HG03469 (cell line): ENCODE measurements at regions not wholly inside any gene's neighbourhood (a gene's known extent, or its start where the extent isn't known, plus 50 kb on each side); places are given as distances from the start of the nearest gene placed in this dataset.

Source experiments
- ATAC-seq: cut with Tn5 transposase; IDR thresholded peaks from one replicate; pipeline ENCODE4 v1.9.1; 2021; ENCODE audit warnings: mild to moderate bottlenecking, moderate library complexity, moderate number of reproducible peaks; ENCODE audit not compliant: unreplicated experiment

DNA sequence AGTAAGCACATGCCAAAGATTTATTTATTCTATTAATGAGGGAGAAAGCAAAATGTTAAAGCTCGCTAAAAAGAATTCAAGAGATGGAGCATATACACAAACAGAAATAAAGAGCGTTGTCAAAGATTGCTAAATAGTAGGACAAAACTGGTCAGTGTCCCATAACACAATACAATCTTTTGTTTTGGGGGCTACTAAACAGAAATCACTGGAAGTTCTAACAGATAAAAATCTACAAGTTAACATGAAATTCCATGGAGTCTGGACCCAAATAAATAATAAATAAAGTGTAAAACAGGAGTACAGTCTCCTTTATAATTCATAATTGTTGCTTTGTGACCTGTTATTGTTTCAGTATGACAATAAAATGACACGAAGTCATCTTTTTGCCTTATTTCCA lies 115.2 kb upstream of the CNTNAP4 start:
- ATAC-seq, result no peak

DNA sequence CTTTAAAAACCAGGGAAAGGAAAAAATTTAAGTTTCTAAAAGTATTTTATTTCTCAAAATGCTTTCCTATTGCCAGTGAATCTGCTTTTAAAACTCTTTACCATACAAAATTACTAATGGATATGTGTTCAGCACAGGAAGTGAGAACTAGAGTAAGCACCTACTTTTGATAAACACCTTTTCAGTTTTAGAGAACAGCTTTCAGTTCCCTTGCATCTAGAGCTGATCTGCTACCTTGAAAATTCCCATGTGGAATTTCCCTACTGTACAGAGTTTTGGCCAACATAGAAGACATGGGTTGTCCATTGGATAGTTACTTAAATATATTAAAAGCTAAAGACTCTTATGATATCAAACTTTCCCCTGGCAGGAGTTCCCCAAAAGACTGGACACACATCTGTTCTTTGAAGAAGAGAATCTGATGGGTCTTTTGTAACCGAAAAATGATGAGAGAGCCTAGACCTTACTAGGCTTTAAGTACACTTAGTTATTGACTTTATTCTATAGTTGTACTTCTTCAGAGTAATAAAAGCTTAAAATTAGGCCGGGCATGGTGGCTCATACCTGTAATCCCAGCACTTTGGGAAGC lies 112.1 kb upstream of the CNTNAP4 start:
- no peak for ATAC-seq

DNA sequence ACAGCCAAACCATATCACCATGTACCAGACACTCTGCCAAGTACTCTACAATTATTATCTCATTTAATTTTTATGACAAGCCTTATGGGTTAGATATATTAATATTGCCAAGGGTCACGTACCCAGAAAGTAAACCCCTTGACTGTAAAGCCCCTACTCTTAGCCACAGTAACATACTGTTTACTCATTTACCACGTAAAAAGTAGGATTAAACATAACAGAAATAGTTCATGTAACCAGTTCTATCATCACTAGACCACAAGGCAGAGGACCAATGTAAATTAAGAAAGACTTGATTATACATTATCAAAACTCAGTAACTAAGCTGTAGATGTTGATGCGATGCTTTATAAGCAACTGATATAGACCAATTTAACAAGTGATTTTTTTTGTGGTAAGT lies 101.5 kb upstream of the CNTNAP4 start:
- no peak for ATAC-seq

DNA sequence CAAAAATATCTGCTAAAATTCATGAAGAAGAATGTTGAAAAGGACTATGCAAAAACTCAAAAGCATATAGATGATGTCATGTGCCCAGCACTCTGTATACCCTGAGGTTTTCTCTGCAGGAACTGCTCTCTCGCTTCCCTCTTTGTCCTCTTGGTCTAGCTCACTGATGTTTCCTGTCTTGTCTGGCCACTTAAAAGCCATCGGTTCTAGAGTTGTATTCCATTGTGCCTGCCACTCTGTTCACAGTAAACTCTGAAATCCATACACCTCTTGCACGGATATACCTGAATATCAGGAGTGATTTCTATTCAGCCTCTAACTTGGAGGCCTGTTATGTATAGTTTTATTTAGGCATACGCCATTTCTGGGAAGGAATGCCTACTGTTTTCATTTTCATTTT lies 101.0 kb upstream of the CNTNAP4 start:
- ATAC-seq, result peak; percentile 69

DNA sequence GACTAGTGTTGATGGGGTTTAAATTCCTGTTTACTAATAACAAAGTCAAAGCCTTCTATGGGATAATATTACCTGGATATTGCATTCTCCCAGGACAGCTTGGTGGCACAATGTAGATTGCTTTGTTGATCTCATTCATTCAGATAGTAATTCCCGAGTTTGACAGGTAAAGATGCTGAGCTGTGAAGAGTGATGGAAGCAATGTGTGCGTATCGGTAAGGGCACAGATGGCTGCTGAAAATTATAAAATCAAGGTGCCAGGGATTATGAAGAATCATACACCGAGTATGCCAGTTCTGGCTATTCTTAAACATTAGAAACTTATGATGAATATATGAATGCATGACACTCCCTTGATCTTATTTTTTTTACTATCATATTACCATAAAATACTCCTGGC lies 100.6 kb upstream of the CNTNAP4 start:
- ATAC-seq, result no peak

DNA sequence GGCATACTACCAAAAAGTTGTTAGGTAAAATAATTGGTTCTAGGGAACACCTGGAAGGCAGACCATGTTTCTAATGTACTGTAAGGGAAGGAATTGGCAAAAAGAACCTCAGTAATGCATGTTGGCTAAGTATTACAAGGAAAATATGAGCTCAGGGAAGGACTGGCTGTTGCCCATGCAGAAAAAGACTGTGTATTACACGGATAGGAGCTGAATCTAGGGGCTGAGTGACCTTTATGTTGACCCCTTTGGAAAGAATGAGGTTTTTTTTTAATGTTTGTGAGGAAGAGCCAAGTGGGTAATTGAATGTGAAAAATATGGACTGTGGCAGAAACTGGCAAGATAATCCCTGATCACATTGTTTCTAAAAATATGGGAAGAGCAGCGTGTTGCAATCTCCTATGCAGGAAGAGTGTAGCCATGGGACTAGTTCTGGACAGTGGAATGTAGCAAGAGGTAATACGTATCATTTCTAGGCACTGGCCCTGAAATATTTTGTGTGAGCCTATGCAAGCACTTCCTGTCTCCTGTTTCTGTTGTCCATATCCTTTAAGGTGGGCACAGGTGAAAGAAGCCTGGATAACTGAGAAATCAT lies 95.1 kb upstream of the CNTNAP4 start:
- no peak for ATAC-seq

DNA sequence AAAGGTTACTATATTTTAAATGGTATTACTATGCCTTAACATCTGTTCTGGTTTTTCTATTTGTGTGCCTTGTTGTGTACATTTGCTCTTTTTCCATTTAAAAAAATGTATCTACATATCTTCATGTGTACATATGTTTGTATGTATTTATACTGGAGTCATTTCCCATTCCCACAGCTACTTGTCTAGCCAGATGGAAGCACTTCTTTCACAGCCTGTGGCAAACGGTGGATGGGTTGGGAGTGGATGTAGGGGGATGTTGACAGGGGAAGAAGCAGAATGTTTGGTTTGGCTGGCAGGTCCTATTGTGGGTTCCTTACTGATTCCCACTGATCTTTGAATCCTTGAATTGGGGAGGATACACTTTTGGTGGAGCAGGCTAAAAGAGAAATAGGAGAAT lies 93.6 kb upstream of the CNTNAP4 start:
- no peak for ATAC-seq

DNA sequence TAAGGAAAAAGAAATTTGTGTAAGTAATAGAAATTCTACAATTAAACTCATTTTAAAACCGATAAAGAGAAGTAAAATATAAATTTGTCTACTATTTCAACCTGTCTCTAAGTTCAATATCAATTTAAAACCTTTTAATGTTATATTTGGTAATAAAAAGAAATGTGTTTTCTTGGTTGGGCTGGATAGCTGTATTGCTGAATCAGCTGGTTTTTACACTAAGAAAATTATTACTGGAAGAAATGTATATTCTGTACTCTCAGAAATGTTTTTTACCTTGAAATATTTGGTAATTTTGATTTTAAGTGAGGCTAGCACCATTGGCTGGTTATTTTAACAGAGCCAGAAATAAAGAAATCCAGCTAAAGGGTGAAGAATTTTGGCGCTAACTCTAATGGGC lies 87.1 kb upstream of the CNTNAP4 start:
- ATAC-seq, result no peak

DNA sequence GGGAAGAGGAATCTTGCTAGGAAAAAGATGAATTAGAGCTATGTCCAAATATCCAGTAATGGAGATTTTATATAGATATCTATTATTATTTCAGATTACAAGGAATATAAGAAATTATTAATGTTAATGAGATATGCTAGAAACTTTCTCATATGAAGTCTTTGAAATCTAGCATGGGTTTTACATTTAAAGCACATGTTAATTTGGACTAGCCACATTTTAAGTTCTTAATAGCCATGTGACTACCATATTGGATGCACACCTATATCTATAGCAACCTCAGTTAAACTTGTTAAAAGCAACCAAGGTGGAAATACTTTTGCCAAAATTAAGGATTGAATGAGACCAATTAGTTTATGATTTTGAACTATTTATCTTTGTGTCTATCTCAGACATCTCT lies 86.7 kb upstream of the CNTNAP4 start:
- ATAC-seq, result no peak

DNA sequence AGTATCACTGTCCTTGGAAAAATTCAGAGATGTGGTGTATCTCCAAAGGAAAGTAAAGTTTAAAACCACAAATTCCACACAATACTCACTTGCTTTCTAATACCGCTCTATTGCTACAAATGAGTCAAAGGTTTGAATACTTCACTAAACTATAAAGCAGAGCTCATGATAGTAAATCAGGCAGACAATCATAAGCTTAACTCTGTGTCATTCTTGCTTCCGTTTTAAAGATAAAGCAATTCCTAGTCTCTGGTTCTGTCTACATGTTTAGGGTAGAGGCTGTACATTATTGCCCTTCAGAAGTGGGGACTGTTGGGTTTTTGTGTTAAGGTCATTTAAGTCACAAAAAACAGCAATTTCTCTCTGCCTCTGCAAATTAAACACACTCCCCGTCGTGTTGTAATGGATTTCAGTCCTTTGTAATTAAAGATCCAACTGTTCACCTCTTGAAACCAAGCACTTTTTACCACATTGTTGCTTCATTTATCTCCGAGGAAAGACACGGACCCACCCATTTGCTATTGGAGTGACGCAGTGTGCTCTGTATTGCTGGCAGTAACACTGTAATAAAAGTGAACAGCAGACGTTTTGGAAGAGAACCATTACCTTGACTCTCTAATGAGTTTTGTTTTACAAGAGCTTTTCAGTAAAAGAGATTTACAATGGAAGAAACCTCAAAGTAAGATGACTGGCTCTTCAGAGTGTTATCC lies 83.1 kb upstream of the CNTNAP4 start:
- no peak for ATAC-seq

DNA sequence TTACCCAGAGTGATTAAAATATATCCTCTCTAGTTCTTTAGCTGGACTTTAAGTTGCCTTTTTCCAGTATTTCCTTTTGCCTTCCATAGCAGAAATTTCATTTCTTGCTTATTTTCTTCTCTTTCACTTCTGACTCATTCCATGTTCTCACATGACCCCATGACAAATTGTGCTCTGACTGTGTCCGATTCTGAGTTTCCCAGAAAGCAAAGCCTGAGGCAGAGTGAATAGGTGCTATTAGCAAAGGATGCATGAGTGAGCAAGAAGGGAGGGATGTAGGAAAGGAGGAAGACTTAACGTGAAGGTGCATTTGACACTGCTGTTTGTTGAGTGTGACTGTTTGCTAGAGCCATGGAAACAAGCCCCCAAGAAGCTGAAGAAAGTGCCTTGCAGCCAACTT lies 82.6 kb upstream of the CNTNAP4 start:
- ATAC-seq, result no peak

DNA sequence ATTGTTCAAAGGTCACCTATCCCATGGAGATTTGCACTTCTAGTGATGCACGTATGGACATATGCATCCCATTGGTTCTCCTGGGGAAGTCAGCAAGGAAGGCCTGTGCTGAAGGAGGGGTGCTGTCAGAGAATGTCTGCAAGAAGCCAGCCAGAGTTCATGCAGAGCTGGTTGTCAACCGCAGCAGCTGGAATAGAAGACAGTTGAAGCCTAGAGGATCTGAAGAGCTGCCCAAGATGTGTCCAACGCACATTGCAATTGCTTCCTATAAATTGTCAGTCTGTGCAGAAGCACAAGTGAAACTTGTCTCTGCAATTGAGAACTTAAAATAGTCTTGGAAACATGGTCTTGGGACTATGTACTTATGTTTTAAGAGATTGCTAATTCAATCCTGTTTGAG lies 82.1 kb upstream of the CNTNAP4 start:
- ATAC-seq, result no peak

DNA sequence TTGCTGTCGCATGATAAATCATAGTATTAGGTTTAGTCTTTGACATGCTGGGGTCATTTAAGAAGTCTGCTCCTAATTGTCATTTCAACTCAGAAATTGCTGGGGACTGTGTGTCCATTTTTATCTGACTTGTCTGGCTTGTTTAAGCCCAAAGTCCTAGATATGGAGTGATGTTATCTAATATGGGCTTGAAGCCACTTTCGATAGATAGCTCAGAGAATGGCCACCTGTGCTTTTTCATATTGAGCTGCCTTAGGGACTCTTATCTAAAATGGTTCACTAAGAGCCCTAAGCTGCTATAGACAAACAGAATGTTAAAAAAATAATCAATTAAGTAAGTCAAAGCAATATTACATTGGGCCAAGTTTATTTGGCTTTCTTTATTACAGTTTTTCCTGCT lies 81.6 kb upstream of the CNTNAP4 start:
- ATAC-seq, result no peak

DNA sequence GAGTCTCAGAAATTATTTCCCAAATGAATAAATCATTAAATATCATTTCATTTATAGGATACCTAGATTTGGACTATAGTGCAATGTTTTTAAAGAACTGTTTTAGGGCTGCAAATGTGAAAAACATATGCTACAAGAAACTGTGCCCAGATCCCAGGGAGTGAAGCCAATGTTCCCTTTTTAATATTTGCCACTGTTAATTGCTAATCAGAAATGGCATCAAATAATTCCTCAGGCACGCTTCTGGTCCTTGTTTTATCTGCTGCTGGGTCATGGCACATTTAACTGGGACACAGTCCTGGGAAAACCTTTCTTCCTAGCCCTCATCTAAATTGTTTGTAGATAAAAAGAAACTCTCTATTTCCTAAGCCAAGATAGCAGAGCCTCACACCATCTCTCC lies 79.3 kb upstream of the CNTNAP4 start:
- ATAC-seq, result no peak

DNA sequence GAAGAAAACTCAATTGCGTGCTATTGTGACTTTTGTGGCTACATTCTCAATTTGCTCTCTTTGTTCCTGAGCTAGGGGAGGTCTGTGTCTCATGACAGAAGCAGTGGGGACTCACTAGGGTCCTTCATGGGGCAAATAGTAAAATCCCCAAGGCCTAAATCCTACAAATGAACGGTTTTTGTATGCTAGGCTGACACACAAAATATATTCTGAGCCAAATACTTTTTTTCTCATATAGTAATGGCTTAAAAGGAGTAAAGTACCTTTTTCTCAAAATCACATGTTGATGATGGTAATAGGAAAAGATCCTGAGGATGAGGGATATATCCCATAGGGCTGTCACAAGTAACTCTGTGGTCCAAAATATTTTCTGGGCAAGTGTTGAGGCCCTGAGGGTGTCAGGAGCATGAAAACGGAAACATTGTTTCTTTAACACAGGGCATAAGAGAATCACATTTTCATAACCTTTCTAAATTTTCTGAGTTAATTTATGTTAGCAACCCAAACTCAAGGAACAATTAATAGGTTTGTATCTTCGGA lies 77.5 kb upstream of the CNTNAP4 start:
- ATAC-seq, result no peak

DNA sequence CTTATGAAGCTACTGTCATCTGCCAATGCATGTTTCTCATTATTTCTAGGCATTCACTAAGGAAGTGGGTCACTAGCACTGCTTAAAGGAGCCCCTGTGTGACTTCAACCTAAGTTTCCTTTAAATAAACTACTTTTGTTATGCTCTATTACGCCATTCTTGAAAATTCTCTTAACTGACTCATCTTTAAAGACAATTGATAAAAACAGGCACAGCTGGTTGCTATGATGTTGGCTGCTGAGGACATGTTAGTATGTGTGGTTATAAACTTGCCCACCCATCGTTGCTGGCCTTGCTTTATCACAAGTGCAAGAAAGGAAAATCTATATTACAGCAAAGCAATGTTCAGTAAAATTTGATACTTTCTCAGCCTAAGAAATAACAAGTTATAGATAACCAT lies 75.8 kb upstream of the CNTNAP4 start:
- ATAC-seq, result no peak

DNA sequence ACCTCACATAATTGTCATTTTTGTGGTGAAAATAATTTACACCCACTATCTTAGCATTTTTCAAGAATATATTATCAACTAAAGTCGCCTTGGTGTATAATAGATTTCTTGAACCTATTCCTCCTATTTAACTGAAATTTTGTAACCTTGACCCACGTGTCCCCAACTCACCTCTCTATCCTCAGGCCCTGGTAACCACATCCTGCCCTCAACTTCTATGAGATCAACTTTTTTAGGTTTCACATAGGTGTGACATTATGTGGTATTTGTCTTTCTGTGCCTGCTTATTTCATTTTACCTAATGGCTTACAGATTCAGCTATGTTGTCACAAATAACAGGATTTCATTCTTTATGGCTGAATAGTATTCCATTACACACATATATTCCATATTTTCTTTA lies 73.0 kb upstream of the CNTNAP4 start:
- ATAC-seq, result no peak

DNA sequence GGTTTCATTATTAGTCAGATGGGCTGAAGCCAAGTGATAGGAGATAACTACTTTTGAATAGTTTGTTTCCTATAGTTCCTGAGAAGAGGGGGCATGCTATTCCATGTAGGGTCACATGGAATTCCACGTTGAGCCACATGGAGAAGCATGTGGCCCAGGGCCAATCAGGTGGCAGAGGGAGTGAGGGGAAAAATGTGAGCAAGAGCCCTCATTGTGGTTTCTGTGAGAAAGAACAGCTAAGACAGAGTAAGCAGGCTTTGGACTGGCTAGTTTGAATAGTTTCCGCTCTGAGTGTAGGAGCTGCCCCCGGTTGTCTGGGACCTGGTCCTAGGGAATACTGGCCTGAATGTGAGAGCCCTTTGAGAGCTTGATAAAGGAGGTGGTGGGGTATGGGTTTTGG lies 69.9 kb upstream of the CNTNAP4 start:
- no peak for ATAC-seq

DNA sequence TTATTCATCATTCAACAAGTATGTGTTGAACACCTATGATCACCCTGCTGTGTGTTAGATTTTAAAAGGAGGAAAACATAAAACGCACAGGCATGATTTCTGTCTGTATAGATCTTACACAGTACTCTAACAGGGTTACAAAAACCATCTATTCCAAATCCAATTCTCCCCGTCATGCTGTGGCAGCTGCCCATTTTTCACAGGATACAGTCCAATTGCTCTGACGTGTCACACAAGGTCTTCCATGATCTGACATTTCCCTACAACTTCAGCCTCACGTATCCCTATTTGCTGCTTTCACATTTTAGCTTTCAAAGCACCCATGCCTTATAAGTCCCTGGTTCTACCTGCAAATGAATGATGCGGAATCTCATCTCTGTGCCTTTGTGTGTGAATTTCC lies 67.0 kb upstream of the CNTNAP4 start:
- ATAC-seq, result no peak

DNA sequence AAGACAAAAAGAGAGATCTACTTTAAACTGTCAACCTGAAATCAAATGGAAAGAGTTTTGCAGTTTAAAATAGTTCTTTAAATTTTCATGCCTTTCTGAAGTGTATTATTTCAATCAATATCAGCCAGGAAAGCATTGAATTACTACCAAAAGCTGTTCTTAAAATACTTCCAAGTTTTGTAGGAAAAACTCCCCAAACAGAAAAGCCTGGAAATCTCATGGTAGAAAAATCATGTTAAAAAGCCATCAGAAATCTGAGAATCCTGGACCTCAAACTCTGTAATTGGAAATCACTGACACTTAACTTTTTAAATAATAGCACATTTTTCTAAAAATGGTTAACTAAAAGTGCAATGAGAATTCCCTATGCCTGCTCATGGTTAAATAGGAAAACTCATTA lies 63.3 kb upstream of the CNTNAP4 start:
- no peak for ATAC-seq

DNA sequence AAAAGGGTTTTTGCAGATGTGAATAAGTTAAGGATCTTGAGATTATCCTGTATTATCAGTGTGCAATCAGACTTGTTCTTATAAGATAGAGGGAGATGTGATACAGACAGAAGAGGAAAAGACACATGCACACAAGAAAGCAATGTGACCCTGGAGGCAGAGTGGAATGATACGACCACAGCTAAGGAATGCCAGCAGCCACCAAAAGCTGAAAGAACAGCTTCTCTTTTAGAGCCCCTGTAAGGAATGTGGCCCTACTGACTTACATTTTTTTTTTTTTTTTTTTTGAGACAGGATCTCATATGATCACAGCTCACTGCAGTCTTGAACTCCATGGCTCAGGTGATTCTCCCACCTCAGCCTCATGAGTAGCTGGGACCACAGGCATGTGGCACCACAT lies 62.3 kb upstream of the CNTNAP4 start:
- ATAC-seq, result no peak

DNA sequence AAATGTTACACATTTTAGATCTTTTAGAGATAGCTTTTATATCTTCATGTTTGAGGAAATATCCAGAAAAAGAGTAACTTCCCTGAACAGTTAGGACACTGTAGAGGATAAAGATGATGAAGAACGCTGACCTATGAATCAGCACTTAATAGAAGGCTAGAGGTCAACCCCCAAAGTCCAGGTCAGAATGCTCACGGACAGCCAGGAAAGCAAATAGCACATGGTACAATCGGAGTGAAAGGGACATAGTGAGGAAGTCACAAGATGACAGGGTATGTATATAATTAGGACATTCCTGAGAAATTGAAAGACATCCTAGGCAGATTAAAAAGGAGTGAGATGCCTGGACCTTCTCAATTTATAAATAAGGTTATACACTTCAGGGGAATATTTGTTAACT lies 55.1 kb upstream of the CNTNAP4 start:
- ATAC-seq, result no peak
